Hematopoietic multipotent progenitor cell treated with erythropoietin and hydrocortisone succinate and interleukin-3 and kit ligand, for 8 days (in vitro differentiated cells): ENCODE measurements at regions not wholly inside any gene's neighbourhood (a gene's known extent, or its start where the extent isn't known, plus 50 kb on each side); places are given as distances from the start of the nearest gene placed in this dataset.
"Not testable (repeated sequence)": the region's sequence is repeated elsewhere in the genome, so short reads cannot be mapped to it uniquely, and the experiment has no call there.

Source experiments
- DNase-seq: peaks from one replicate; pipeline ENCODE4 v3.0.0-alpha.2; 2015

GRCh38 chr6:86730772-86731171 is 206.6 kb upstream of the HTR1E start:
- DNase-seq, result not testable (repeated sequence)

GRCh38 chr6:86730216-86730615 is 207.1 kb upstream of the HTR1E start:
- DNase-seq, result no peak

GRCh38 chr6:86728976-86729375 is 208.4 kb upstream of the HTR1E start:
- DNase-seq, result no peak

GRCh38 chr6:86724695-86725094 is 212.6 kb upstream of the HTR1E start:
- DNase-seq, result no peak

GRCh38 chr6:86723729-86724128 is 213.6 kb upstream of the HTR1E start:
- DNase-seq, result no peak

GRCh38 chr6:86723151-86723550 is 214.2 kb upstream of the HTR1E start:
- DNase-seq, result no peak

GRCh38 chr6:86722131-86722530 is 215.2 kb upstream of the HTR1E start:
- DNase-seq, result no peak

- no peak for DNase-seq
These were observed 221.7 kb upstream of the HTR1E start for GRCh38 chr6:86715676-86716075.

GRCh38 chr6:86712039-86712438 is 225.3 kb upstream of the HTR1E start:
- no peak for DNase-seq

- DNase-seq, result no peak
These were observed 229.7 kb upstream of the HTR1E start for GRCh38 chr6:86707545-86708120.

GRCh38 chr6:86706449-86706848 is 230.9 kb upstream of the HTR1E start:
- DNase-seq, result no peak

GRCh38 chr6:86701228-86701627 is 236.1 kb upstream of the HTR1E start:
- not testable (repeated sequence) for DNase-seq

- DNase-seq, result no peak
These were observed 250.8 kb upstream of the HTR1E start for GRCh38 chr6:86686496-86686895.

GRCh38 chr6:86685230-86685797 is 252.0 kb upstream of the HTR1E start:
- DNase-seq, result no peak

GRCh38 chr6:86683132-86683908 is 254.0 kb upstream of the HTR1E start:
- peak; percentile 84 for DNase-seq

GRCh38 chr6:86682297-86682696 is 255.0 kb upstream of the HTR1E start:
- DNase-seq, result no peak

- not testable (repeated sequence) for DNase-seq
These were observed 256.2 kb upstream of the HTR1E start for GRCh38 chr6:86681140-86681539.

- not testable (repeated sequence) for DNase-seq
These were observed 265.2 kb upstream of the HTR1E start for GRCh38 chr6:86672125-86672524.

GRCh38 chr6:86657192-86657591 is 280.1 kb upstream of the HTR1E start:
- DNase-seq, result no peak

- no peak for DNase-seq
These were observed 308.2 kb upstream of the HTR1E start for GRCh38 chr6:86629123-86629522.

- no peak for DNase-seq
These were observed 317.9 kb upstream of the HTR1E start for GRCh38 chr6:86619428-86619827.

- no peak for DNase-seq
These were observed 322.0 kb upstream of the HTR1E start for GRCh38 chr6:86615299-86615698.

GRCh38 chr6:86609549-86610388 is 327.6 kb upstream of the HTR1E start:
- no peak for DNase-seq
